CD14-positive monocyte (primary cell): ENCODE measurements at regions not wholly inside any gene's neighbourhood (a gene's known extent, or its start where the extent isn't known, plus 50 kb on each side); places are given as distances from the start of the nearest gene placed in this dataset.

Experiments used
- DNase-seq, 3 donors: peaks; one replicate each; pipeline ENCODE4 v3.0.0-alpha.2; 2011 to 2022
- H2AFZ ChIP-seq: 2 replicates; pipeline ENCODE4 v1.6.0; 2012; ENCODE audit warnings: mild to moderate bottlenecking, low read depth, low read length, inconsistent platforms; ENCODE audit not compliant: insufficient read depth, poor library complexity, severe bottlenecking
- H3K27ac ChIP-seq, 2 donors: 1 replicate in 1 of 2; 2 replicates in 1 of 2; pipeline ENCODE4 v1.5.1; 2012 to 2013; ENCODE audit warnings: low read length in 2 of 2, control low read depth in 1 of 2, inconsistent platforms in 1 of 2, low read depth in 1 of 2, mild to moderate bottlenecking in 1 of 2
- H3K27me3 ChIP-seq, 2 donors: one replicate each; pipeline versions ENCODE4 v1.6.0 to v1.6.1; 2011 to 2013; ENCODE audit warnings: low read length in 2 of 2; ENCODE audit not compliant: control insufficient read depth in 2 of 2, insufficient read depth in 2 of 2
- H3K36me3 ChIP-seq, 2 donors: replicated peaks in 1 of 2; 1 replicate in 1 of 2; 2 replicates in 1 of 2; pipeline versions ENCODE4 v1.5.1 to v1.6.1; 2012 to 2013; ENCODE audit warnings: low read length in 2 of 2, control low read depth in 1 of 2, inconsistent platforms in 1 of 2, mild to moderate bottlenecking in 1 of 2; ENCODE audit not compliant: insufficient read depth in 2 of 2, control insufficient read depth in 1 of 2
- H3K4me1 ChIP-seq, 2 donors: 1 replicate in 1 of 2; 2 replicates in 1 of 2; pipeline versions ENCODE4 v1.5.1 to v1.6.1; 2012 to 2013; ENCODE audit warnings: low read length in 2 of 2, control low read depth in 1 of 2, inconsistent platforms in 1 of 2, mild to moderate bottlenecking in 1 of 2, moderate library complexity in 1 of 2; ENCODE audit not compliant: insufficient read depth in 2 of 2, control insufficient read depth in 1 of 2
- H3K4me2 ChIP-seq: replicated peaks from 2 replicates; pipeline ENCODE3; 2012; ENCODE audit warnings: low read length, moderate library complexity, mild to moderate bottlenecking; ENCODE audit not compliant: poor library complexity, severe bottlenecking; ENCODE audit errors: extremely low read depth
- H3K4me3 ChIP-seq, 3 experiments: fragments of 200-600 bp in 1 of 3; sonication (generic) in 1 of 3; replicated peaks in 1 of 3; 1 replicate in 2 of 3; 2 replicates in 1 of 3; pipeline ENCODE4 v1.5.1; 2011 to 2013; ENCODE audit warnings: low read length in 3 of 3, mild to moderate bottlenecking in 3 of 3, control low read depth in 2 of 3, low read depth in 2 of 3, inconsistent platforms in 1 of 3, moderate library complexity in 1 of 3
- H3K79me2 ChIP-seq: 2 replicates; pipeline ENCODE4 v1.6.0; 2012; ENCODE audit warnings: mild to moderate bottlenecking, control low read depth, inconsistent platforms, low read length, moderate library complexity; ENCODE audit not compliant: insufficient read depth
- H3K9ac ChIP-seq: 2 replicates; pipeline ENCODE4 v1.6.0; 2017; ENCODE audit warnings: low read length, mild to moderate bottlenecking; ENCODE audit not compliant: insufficient read depth, poor library complexity, severe bottlenecking
- H3K9me3 ChIP-seq, 2 donors: replicated peaks in 1 of 2; 1 replicate in 1 of 2; 2 replicates in 1 of 2; pipeline versions ENCODE4 v1.5.1 to v1.6.1; 2012 to 2013; ENCODE audit warnings: low read length in 2 of 2, control low read depth in 1 of 2; ENCODE audit not compliant: control insufficient read depth in 1 of 2, insufficient read depth in 1 of 2
- H4K20me1 ChIP-seq: 2 replicates; pipeline ENCODE4 v1.6.0; 2012; ENCODE audit warnings: mild to moderate bottlenecking, low read length, control low read depth, moderate library complexity; ENCODE audit not compliant: insufficient read depth
- H3K27ac Mint-ChIP-seq, 7 donors: one replicate each; pipeline ENCODE4 v1.8.0; 2020; ENCODE audit warnings: mild to moderate bottlenecking in 7 of 7, mixed read lengths in 7 of 7, moderate library complexity in 6 of 7, inconsistent platforms in 2 of 7
- H3K27me3 Mint-ChIP-seq, 3 donors: one replicate each; pipeline ENCODE4 v1.8.0; 2021 to 2022; ENCODE audit warnings: low read depth in 3 of 3, mild to moderate bottlenecking in 3 of 3, mixed read lengths in 3 of 3, moderate library complexity in 3 of 3, inconsistent platforms in 1 of 3
- H3K36me3 Mint-ChIP-seq, 2 donors: one replicate each; pipeline ENCODE4 v1.8.0; 2020; ENCODE audit warnings: mixed read lengths in 2 of 2, inconsistent platforms in 1 of 2, mild to moderate bottlenecking in 1 of 2
- H3K4me1 Mint-ChIP-seq: one replicate; pipeline ENCODE4 v1.8.0; 2020; ENCODE audit warnings: mild to moderate bottlenecking, mixed read lengths
- H3K4me3 Mint-ChIP-seq, 2 donors: one replicate each; pipeline ENCODE4 v1.8.0; 2020; ENCODE audit warnings: mild to moderate bottlenecking in 2 of 2, mixed read lengths in 2 of 2, moderate library complexity in 1 of 2
- H3K9me3 Mint-ChIP-seq, 7 donors: one replicate each; pipeline ENCODE4 v1.8.0; 2020 to 2022; ENCODE audit warnings: mixed read lengths in 7 of 7, mild to moderate bottlenecking in 6 of 7, moderate library complexity in 6 of 7, inconsistent platforms in 2 of 7
- WGBS: methylation state at CpG from one replicate; pipeline ENCODE4 v1.1.5; 2013; ENCODE audit warnings: missing lambda C conversion rate; ENCODE audit not compliant: insufficient coverage; 5-methylcytosine and 5-hydroxymethylcytosine counted together
- intact Hi-C, 2 donors: fragments of 100-400 bp; cut with micrococcal nuclease; formaldehyde crosslinking; loops; one replicate each; pipeline versions ENCODE4 v1.15.0 to v1.15.1; 2023
- TF ChIP-seq, protein P1 (sequence below): fragments of 200-600 bp; IDR thresholded peaks from one replicate; pipeline ENCODE4 v1.8.0; 2022; ENCODE audit warnings: antibody characterized with exemption, mild to moderate bottlenecking

DNA sequence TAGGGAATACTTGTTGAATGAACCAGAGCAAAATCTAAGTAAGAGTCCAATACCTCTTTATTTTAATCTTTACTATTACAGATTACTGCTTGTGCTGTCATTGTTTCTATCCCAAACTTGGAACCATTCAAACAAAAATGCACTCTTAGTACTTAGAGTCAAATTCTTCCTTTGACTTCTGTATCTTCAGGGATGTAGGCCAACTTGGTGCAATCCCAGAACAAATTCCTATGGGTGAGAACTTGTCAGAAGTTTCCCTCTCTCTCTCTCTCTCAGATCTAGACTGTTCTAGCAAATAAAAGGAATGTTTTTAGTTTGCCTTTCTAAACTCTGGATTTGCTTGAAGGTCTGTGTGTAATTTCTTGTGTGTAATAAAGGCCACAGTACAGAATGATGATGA, 329.0 kb upstream of the TMTC4 start:
- Histone ChIP-seq H3K27me3 (no peaks in the 10 kb centered on the region), H4K20me1 (no peaks in the 10 kb centered on the region), H3K4me3 (no peak overlapping the region), H3K4me2 (no peak overlapping the region), H3K4me1 (no peaks in the 10 kb centered on the region), H3K9me3 (no peaks in the 10 kb centered on the region), H3K9ac (no peak overlapping the region), H3K36me3 (no peaks in the 10 kb centered on the region), H2AFZ (no peak overlapping the region), H3K27ac (no peak overlapping the region), H3K79me2 (no peaks in the 10 kb centered on the region)
- TF ChIP-seq, protein P1, sequence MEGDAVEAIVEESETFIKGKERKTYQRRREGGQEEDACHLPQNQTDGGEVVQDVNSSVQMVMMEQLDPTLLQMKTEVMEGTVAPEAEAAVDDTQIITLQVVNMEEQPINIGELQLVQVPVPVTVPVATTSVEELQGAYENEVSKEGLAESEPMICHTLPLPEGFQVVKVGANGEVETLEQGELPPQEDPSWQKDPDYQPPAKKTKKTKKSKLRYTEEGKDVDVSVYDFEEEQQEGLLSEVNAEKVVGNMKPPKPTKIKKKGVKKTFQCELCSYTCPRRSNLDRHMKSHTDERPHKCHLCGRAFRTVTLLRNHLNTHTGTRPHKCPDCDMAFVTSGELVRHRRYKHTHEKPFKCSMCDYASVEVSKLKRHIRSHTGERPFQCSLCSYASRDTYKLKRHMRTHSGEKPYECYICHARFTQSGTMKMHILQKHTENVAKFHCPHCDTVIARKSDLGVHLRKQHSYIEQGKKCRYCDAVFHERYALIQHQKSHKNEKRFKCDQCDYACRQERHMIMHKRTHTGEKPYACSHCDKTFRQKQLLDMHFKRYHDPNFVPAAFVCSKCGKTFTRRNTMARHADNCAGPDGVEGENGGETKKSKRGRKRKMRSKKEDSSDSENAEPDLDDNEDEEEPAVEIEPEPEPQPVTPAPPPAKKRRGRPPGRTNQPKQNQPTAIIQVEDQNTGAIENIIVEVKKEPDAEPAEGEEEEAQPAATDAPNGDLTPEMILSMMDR = no peak
- intact Hi-C loops = no loop called here
- H3K27ac Mint-ChIP-seq = no peak overlapping the region
- no peak for DNase-seq
- no peaks in the 10 kb centered on the region for H3K4me1 Mint-ChIP-seq
- no peaks in the 10 kb centered on the region for H3K27me3 Mint-ChIP-seq
- H3K36me3 Mint-ChIP-seq = no peaks in the 10 kb centered on the region
- H3K9me3 Mint-ChIP-seq = peaks cover 0 to 4% (median 0%) of the 10 kb centered on the region in 7 donors
- no peak overlapping the region for H3K4me3 Mint-ChIP-seq

DNA sequence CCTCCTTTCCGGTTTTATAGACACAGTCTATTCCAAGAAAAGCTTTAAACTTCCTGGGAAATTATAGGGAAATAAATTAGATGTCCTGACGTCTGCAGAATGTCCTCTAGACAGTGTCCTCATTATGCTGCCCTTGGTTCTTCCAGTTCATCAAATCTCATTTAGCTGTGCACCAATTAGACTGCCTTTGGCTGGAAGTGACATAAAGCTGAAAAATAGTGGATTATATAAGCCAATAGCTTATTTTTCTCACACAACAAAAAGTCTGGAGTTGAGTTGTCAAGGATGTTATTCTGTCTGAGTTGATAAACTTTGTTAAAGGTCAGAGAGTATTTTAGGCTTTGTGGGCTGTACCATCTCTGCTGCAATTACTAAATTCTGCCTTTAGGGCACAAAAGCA, 314.8 kb upstream of the TMTC4 start:
- DNase-seq = no peak
- H3K27ac Mint-ChIP-seq = no peak overlapping the region
- no peaks in the 10 kb centered on the region for H3K79me2 ChIP-seq

More for the DNA sequence above, 314.8 kb upstream of the TMTC4 start:
- H3K36me3 ChIP-seq = no peaks in the 10 kb centered on the region
- H3K9me3 Mint-ChIP-seq = peaks cover 4 to 9% (median 7%) of the 10 kb centered on the region in 7 donors
- H3K9ac ChIP-seq = no peak overlapping the region
- no peaks in the 10 kb centered on the region for H3K4me1 Mint-ChIP-seq
- peaks cover 0 to 1% (median 0%) of the 10 kb centered on the region in 3 donors for H3K27me3 Mint-ChIP-seq
- H3K36me3 Mint-ChIP-seq = no peaks in the 10 kb centered on the region
- intact Hi-C loops = no loop called here
- no peaks in the 10 kb centered on the region for H3K4me1 ChIP-seq
- H3K4me3 Mint-ChIP-seq = no peak overlapping the region
- H3K27me3 ChIP-seq = no peaks in the 10 kb centered on the region
- TF ChIP-seq, protein P1 = no peak
- H3K4me2 ChIP-seq = no peak overlapping the region
- WGBS = no CpG with 5 or more reads among the region's 2 CpGs
- H2AFZ ChIP-seq = no peak overlapping the region
- H3K9me3 ChIP-seq = no peaks in the 10 kb centered on the region
- H3K27ac ChIP-seq = no peak overlapping the region
- H3K4me3 ChIP-seq = no peak overlapping the region
- no peaks in the 10 kb centered on the region for H4K20me1 ChIP-seq
